SJSA1 (cell line): ENCODE measurements at regions not wholly inside any gene's neighbourhood (a gene's known extent, or its start where the extent isn't known, plus 50 kb on each side); places are given as distances from the start of the nearest gene placed in this dataset.

Experiments used
- DNase-seq, 2 experiments: peaks; one replicate each; pipeline ENCODE4 v3.0.0-alpha.2; 2015 to 2020; ENCODE audit warnings: low spot score in 2 of 2, low read depth in 1 of 2
- H3K27ac ChIP-seq: fragments of 250-450 bp; sonication (Bioruptor Pico); 2 replicates; pipeline ENCODE4 v1.5.1; 2020; ENCODE audit warnings: mild to moderate bottlenecking, moderate library complexity
- H3K27me3 ChIP-seq: fragments of 250-450 bp; sonication (Bioruptor Pico); replicated peaks from 2 replicates; pipeline ENCODE4 v1.5.1; 2020; ENCODE audit warnings: mild to moderate bottlenecking, moderate library complexity
- H3K36me3 ChIP-seq: fragments of 250-450 bp; sonication (Bioruptor Pico); 2 replicates; pipeline ENCODE4 v1.5.1; 2020; ENCODE audit warnings: mild to moderate bottlenecking
- H3K4me1 ChIP-seq: fragments of 250-450 bp; sonication (Bioruptor Pico); replicated peaks from 2 replicates; pipeline ENCODE4 v1.6.1; 2021; ENCODE audit warnings: mild to moderate bottlenecking
- H3K4me3 ChIP-seq: fragments of 250-450 bp; sonication (Bioruptor Pico); 2 replicates; pipeline ENCODE4 v1.5.1; 2020; ENCODE audit warnings: mild to moderate bottlenecking
- H3K9me3 ChIP-seq: fragments of 250-450 bp; sonication (Bioruptor Pico); replicated peaks from 2 replicates; pipeline ENCODE4 v1.5.1; 2020; ENCODE audit warnings: mild to moderate bottlenecking

DNA sequence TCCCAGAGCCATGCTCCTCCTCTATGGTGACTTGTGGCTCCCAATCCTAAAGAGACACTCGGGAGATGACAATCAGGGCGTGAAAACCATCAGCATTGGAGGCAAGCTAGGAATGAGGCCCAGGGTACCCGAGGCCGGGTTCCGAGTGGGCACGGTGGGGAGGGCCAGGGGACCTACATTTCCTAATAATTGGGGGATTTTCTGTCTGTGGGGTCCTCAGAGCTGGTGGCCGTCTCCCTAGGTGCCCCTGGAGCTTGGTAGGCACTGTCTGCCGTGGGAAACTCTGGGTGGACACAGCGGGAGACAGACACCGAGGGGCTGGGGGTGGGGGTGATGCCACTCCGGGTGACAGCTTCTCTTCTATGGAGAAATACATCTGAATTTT lies 312.5 kb upstream of the TNRC6C start:
- H3K9me3 ChIP-seq: peaks cover 3% of the 10 kb centered on the region
- H3K36me3 ChIP-seq: no peaks in the 10 kb centered on the region
- H3K27ac ChIP-seq: no peak overlapping the region
- peaks cover 17% of the 10 kb centered on the region for H3K27me3 ChIP-seq
- peak in 1 of 2 experiments; percentile 29 for DNase-seq
- H3K4me1 ChIP-seq: no peaks in the 10 kb centered on the region
- H3K4me3 ChIP-seq: no peak overlapping the region

DNA sequence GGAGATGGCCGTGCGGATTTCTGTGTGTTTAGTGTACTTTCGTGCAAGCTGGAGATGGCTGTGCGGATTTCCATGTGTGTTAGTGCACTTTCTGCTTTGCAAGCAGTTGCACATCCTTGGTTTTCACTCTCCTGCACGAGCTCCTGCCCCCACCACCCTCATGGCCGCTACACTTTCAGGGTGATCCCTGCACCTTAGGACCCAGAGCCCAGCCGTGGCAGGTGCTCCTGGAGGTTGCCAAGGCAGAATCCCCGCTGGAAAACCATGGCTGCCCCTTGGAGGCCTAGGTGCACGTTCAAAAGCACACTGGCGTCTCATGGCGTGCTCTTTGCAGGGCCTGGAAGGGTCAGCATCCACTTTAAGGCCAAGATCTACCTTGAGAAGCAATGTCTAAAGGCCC lies 311.0 kb upstream of the TNRC6C start:
- Histone ChIP-seq H3K36me3 (no peaks in the 10 kb centered on the region), H3K9me3 (no peaks in the 10 kb centered on the region; the same call in 1 of the 2 replicates), H3K27ac (no peak overlapping the region), H3K4me1 (no peaks in the 10 kb centered on the region), H3K27me3 (peaks cover 8% of the 10 kb centered on the region; the same call in 1 of the 2 replicates), H3K4me3 (no peak overlapping the region)
- DNase-seq: peak in 1 of 2 experiments; percentile 41

DNA sequence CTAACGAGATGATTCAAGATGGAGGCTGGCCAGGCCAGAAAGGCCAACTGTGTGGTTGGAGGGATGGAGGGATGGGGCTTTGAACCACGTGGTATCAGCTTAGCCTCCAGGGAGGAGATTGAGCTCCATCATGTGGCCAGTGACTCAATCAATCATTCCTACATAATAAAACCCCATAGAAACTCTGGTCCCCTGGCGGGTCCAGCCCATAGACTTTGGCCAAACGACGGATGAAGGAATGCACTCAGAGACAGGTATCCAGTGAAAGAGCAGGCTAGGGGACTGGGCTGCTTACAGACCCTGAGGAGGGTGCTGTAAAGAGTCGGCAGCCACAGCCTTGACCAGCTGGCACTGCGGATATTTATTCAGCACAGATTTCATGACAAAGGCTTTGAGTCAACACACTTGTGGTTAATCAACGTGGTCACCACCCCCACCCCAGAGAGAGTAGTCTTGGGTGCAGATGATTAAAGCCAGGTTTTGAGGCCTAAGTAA lies 308.7 kb upstream of the TNRC6C start:
- Histone ChIP-seq H3K9me3 (no peaks in the 10 kb centered on the region; the same call in 1 of the 2 replicates), H3K27me3 (peaks cover 10% of the 10 kb centered on the region; the same call in 1 of the 2 replicates), H3K4me1 (no peaks in the 10 kb centered on the region), H3K27ac (no peak overlapping the region), H3K36me3 (no peaks in the 10 kb centered on the region), H3K4me3 (no peak overlapping the region)
- DNase-seq: no peak

DNA sequence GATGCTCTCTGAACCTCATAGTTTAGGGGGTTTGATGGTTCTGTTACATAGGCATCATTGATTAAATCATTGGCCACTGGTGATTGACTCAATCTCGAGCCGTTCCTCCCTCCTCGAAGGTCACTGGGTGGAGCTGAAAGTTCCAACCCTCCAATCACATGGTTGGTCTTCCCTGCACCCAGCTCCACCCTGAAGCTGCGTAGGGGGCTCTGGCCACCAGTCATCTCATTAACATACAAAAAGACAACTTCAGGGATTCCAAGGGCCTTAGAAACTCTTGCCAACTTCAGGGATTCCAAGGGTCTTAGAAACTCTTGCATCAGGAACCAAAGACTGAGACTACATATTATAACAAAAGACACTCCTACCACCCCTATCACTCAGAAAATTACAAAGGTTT lies 306.5 kb upstream of the TNRC6C start:
- Histone ChIP-seq H3K27me3 (peaks cover 30% of the 10 kb centered on the region), H3K36me3 (no peaks in the 10 kb centered on the region), H3K4me1 (no peaks in the 10 kb centered on the region), H3K27ac (no peak overlapping the region), H3K9me3 (no peaks in the 10 kb centered on the region; the same call in 1 of the 2 replicates), H3K4me3 (no peak overlapping the region)
- no peak for DNase-seq

DNA sequence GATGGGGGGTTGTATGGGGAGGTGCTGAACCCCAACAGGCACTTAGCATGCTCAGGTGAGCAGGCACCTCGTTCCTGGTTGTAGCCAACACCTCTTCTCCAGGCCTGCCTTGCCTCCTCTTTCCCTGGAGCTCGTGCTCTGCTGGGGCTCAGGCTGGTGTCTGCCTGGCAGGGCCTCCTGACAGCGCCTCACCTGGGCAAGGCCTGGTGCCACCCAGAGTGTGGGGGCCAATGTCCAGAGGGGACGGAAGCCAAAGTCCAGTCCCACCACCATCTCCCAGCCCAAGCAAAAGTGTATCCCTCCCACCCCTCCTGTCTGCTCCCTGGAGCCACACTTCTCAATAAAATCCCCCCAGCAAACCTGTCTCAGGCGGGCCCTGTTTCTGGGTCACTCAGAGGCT lies 304.2 kb upstream of the TNRC6C start:
- H3K36me3 ChIP-seq: no peaks in the 10 kb centered on the region
- no peaks in the 10 kb centered on the region for H3K4me1 ChIP-seq
- H3K9me3 ChIP-seq: peaks cover 10% of the 10 kb centered on the region; the same call in 1 of the 2 replicates
- DNase-seq: no peak
- H3K27me3 ChIP-seq: peaks cover 42% of the 10 kb centered on the region
- no peak overlapping the region for H3K27ac ChIP-seq
- H3K4me3 ChIP-seq: no peak overlapping the region

DNA sequence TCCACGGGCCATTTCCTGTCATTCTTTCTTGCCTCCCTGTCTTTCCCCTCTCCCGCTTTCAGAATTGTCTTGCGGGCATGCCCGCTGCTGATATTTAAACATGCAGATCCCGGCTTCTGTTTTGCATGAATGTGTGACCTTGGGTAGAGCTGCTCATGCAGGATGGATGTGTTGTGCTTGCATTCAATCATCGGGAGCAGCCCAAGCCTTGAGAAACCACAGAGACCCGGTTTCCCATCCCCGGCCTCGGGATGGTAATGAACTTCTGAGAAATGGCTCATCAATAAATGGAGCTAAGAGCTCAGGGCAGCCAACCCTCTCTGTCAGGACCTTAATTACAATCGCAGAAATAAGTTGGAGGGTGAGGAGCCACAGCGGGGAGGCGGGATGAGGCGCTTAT lies 303.7 kb upstream of the TNRC6C start:
- Histone ChIP-seq H3K4me1 (no peaks in the 10 kb centered on the region), H3K27ac (no peak overlapping the region), H3K9me3 (peaks cover 10% of the 10 kb centered on the region; the same call in 1 of the 2 replicates), H3K27me3 (peaks cover 42% of the 10 kb centered on the region), H3K4me3 (no peak overlapping the region), H3K36me3 (no peaks in the 10 kb centered on the region)
- no peak for DNase-seq

DNA sequence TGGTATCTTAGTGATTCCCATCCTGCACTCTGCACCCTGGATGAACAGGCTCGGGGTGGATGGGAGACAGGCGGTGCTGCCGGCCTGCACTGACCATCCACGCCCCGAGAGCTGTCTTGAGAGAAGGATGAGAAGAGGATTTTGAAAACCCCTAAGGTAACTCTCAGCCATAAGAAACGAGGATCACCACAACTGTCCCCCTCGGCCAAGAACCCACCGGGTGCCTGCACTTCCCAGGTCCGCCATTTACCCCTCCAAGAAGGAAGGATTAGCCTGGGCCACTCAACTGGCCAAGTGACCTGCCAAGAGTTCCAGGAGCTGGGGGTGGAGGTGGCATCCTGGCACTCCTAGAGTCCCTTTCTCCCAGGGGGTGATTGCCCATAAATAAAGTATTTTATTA lies 302.4 kb upstream of the TNRC6C start:
- Histone ChIP-seq H3K4me1 (no peaks in the 10 kb centered on the region), H3K36me3 (no peaks in the 10 kb centered on the region), H3K4me3 (no peak overlapping the region), H3K9me3 (peaks cover 10% of the 10 kb centered on the region; the same call in 1 of the 2 replicates), H3K27me3 (peaks cover 42% of the 10 kb centered on the region), H3K27ac (no peak overlapping the region)
- DNase-seq: no peak

DNA sequence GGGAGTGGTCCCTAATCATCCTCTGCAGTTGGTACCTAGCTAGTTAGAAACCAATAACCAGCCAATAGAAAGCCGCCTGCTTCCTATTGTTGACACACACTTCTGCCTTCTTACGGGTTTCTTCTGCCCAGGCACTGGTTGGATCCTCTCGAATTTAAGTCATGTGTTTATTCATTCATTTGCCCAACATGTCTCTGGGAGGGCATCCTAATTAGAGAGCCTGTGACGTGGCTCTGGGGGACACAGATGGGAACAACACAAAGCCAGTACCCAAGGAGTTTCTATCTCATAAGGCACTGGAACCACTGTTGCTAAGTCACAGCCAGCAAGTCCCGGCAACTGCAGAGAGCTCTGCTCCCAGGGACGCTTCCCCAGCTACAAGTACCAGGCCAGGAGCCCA lies 300.7 kb upstream of the TNRC6C start:
- Histone ChIP-seq H3K27ac (no peak overlapping the region), H3K36me3 (no peaks in the 10 kb centered on the region), H3K27me3 (peaks cover 39% of the 10 kb centered on the region), H3K4me3 (no peak overlapping the region), H3K9me3 (peaks cover 10% of the 10 kb centered on the region; the same call in 1 of the 2 replicates), H3K4me1 (no peaks in the 10 kb centered on the region)
- DNase-seq: no peak

DNA sequence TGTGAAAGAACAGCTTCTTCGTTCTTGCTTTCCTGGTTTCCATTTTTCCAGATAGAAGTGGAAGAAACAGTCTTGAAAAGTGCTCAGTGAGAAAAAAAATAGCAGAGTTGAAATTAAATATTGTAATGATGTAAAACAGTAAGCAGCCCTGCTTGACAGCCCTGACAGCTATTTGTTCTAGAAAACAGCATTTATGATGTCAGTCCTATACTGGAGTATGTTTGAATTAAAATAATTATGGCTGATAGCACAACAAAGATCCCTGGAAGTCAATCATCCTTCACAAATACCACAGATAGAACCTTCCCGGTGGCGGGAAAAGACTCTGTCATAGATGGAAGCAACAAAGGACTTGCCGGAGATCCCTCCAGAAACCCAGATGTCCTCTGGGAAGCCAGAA lies 298.0 kb upstream of the TNRC6C start:
- no peaks in the 10 kb centered on the region for H3K4me1 ChIP-seq
- H3K4me3 ChIP-seq: no peak overlapping the region
- peaks cover 10% of the 10 kb centered on the region; the same call in 1 of the 2 replicates for H3K9me3 ChIP-seq
- DNase-seq: no peak
- H3K36me3 ChIP-seq: no peaks in the 10 kb centered on the region
- no peak overlapping the region for H3K27ac ChIP-seq
- H3K27me3 ChIP-seq: peaks cover 24% of the 10 kb centered on the region

DNA sequence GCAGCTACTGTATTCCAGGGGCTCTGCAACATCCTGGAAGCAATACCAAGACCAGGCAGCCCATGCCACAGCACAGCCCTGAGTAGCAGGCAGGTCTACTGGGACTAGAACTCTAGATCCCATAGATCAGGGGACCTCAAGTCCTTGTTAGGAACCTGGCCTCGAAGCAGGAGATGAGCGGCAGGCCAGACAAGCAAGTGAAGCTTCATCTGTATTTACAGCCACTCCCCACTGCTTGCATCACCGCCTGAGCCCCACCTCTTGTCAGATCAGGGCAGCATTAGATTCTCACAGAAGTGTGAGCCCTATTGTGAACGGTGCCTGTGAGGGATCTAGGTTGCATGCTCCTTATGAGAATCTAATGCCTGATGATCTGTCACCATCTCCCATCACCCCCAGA lies 295.7 kb upstream of the TNRC6C start:
- Histone ChIP-seq H3K27ac (no peak overlapping the region), H3K36me3 (no peaks in the 10 kb centered on the region), H3K9me3 (peaks cover 7% of the 10 kb centered on the region; the same call in 1 of the 2 replicates)

DNA sequence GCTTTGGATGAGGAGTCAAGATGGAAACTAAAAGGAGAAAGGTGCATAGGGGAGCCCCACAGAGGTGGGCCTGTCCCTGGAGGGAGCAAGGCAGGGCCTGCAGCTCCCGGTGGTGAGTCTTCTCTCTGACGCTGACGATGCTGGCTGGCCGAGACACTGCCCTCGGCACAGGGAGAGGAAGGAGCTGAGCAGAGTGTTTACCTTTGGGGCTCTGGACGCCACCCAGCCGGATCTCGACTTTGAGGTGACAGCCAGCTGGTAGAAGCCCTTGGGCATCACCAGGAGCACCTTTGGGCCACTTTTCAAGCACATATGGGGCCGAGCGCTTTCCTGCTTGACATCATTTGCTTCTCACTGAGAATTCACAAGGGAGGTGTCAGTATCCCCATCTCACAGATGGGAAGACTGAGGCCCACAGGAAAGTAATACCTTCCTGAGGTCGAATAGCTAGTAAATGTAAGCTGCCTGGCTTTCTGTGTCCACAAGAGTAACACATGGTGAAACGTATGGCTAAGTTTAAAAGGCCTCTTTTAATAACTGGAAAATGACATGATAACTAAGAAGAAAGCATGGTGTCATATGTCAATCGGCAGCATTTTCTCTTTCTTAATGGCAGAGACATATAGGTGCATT lies 294.3 kb upstream of the TNRC6C start:
- no peaks in the 10 kb centered on the region; the same call in 1 of the 2 replicates for H3K27me3 ChIP-seq
- H3K36me3 ChIP-seq: no peaks in the 10 kb centered on the region
- H3K4me3 ChIP-seq: no peak overlapping the region
- no peak for DNase-seq
- H3K9me3 ChIP-seq: 0 out of 2 replicates have a peak, but pooled peaks cover 6% of the 10 kb centered on the region
- H3K4me1 ChIP-seq: no peaks in the 10 kb centered on the region
- no peak overlapping the region for H3K27ac ChIP-seq

More for the DNA sequence above, 295.7 kb upstream of the TNRC6C start:
- Histone ChIP-seq H3K4me1 (no peaks in the 10 kb centered on the region), H3K27me3 (peaks cover 5% of the 10 kb centered on the region; the same call in 1 of the 2 replicates), H3K4me3 (no peak overlapping the region)
- DNase-seq: no peak

DNA sequence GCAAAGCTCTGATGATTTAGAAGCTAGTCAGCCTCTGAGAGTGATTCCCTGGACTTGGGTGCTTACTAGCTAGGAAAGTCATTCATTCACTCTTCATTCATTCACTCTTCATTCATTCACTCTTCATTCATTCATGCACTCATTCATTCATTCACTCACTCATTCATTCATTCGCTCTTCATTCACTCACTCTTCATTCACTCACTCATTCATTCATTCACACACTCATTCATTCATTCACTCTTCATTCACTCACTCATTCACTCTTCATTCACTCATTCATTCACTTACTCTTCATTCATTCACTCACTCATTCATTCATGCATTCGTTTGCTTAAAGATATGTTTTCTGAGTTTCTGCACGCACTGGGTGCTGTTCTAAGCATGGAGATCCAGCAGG lies 292.7 kb upstream of the TNRC6C start:
- DNase-seq: no peak
- Histone ChIP-seq H3K27ac (no peak overlapping the region), H3K9me3 (0 out of 2 replicates have a peak, but pooled peaks cover 6% of the 10 kb centered on the region), H3K36me3 (no peaks in the 10 kb centered on the region), H3K4me1 (no peaks in the 10 kb centered on the region), H3K4me3 (no peak overlapping the region), H3K27me3 (no peaks in the 10 kb centered on the region)

DNA sequence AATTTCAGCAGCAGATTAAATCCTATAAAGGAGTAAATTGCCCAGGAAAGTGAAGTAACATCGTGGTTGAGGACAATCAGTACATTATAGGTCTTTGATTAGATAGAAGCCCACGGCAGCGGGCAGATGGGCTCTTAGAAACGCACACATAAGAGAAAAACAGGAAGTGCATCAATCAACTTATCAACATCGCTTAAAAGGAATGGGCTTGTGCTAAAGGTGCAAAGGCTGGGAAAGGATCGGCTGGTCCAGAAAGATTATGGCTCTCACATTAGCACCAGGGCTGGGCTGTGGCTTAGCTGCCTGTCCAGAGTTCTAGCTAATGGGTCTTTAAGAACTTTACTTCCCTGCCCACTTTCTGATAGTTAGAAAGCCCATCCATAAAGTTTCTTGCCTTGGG lies 292.0 kb upstream of the TNRC6C start:
- no peaks in the 10 kb centered on the region for H3K4me1 ChIP-seq
- no peaks in the 10 kb centered on the region for H3K27me3 ChIP-seq
- no peak for DNase-seq
- H3K9me3 ChIP-seq: 0 out of 2 replicates have a peak, but pooled peaks cover 6% of the 10 kb centered on the region
- no peaks in the 10 kb centered on the region for H3K36me3 ChIP-seq
- no peak overlapping the region for H3K27ac ChIP-seq
- H3K4me3 ChIP-seq: no peak overlapping the region

DNA sequence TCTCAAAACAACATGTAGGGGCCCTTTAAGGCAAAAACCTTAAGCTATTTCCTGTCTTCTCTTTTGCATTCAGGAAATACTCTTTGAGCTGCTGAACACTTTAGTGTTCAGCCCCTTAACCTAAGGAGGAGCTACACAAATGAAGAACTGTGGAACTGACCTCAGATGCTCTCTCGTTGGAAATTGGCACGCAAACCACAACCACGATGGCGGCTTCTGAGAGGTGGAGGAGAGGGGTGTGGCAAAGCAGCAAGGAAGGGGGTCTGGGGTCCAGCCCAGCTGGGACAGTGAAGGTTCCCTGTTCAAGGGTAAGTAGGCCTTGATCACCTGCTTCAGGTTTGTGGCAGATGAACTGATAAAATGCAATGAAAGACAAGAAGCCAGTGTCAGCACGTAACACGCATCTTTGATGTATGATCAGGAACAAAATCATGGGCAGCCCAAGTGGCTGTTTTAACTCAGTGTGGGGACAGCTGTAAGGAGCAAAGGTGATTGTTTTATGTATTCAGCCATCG lies 291.6 kb upstream of the TNRC6C start:
- Histone ChIP-seq H3K4me1 (no peaks in the 10 kb centered on the region), H3K27me3 (no peaks in the 10 kb centered on the region), H3K36me3 (no peaks in the 10 kb centered on the region), H3K4me3 (no peak overlapping the region), H3K27ac (no peak overlapping the region), H3K9me3 (0 out of 2 replicates have a peak, but pooled peaks cover 6% of the 10 kb centered on the region)
- no peak for DNase-seq
